Suprapubic skin (tissue), 4 donors: ENCODE measurements at regions not wholly inside any gene's neighbourhood (a gene's known extent, or its start where the extent isn't known, plus 50 kb on each side); places are given as distances from the start of the nearest gene placed in this dataset.

Experiments used
- DNase-seq, 2 donors: peaks; one replicate each; pipeline ENCODE4 v3.0.0-alpha.2; 2019; ENCODE audit warnings: low spot score in 2 of 2
- H3K27ac ChIP-seq: fragments of 200-600 bp; sonication (generic); one replicate; pipeline ENCODE4 v1.5.1; 2019
- H3K27me3 ChIP-seq: fragments of 200-600 bp; sonication (generic); one replicate; pipeline ENCODE4 v1.5.1; 2019
- H3K36me3 ChIP-seq: fragments of 200-600 bp; sonication (generic); one replicate; pipeline ENCODE4 v1.5.1; 2019
- H3K4me1 ChIP-seq: fragments of 200-600 bp; sonication (generic); one replicate; pipeline ENCODE4 v1.5.1; 2019
- H3K4me3 ChIP-seq: fragments of 200-600 bp; sonication (generic); one replicate; pipeline ENCODE4 v1.5.1; 2019; ENCODE audit warnings: mild to moderate bottlenecking
- H3K9me3 ChIP-seq: fragments of 200-600 bp; sonication (generic); one replicate; pipeline ENCODE4 v1.5.1; 2019
- EP300 ChIP-seq: sonication (generic); formaldehyde crosslinking; IDR thresholded peaks from one replicate; pipeline ENCODE4 v1.6.1; 2017; ENCODE audit warnings: antibody characterized with exemption
- POLR2A ChIP-seq, 2 donors: fragments of 450-650 bp; IDR thresholded peaks; one replicate each; pipeline ENCODE4 v1.6.1; 2017; ENCODE audit warnings: antibody characterized with exemption in 2 of 2, mild to moderate bottlenecking in 2 of 2, moderate library complexity in 2 of 2
- POLR2AphosphoS5 ChIP-seq, 3 donors: sonication (generic); formaldehyde crosslinking; IDR thresholded peaks; one replicate each; pipeline ENCODE4 v1.6.1; 2017; ENCODE audit warnings: antibody characterized with exemption in 3 of 3
- WGBS: methylation state at CpG from one replicate; pipeline ENCODE4 v1.1.5; 2018; 5-methylcytosine and 5-hydroxymethylcytosine counted together
- TF ChIP-seq, protein P1 (sequence below), 2 donors: fragments of 200-600 bp in 1 of 2; fragments of 450-650 bp in 1 of 2; sonication (generic) in 1 of 2; IDR thresholded peaks; one replicate each; pipeline ENCODE4 v1.5.1; 2016 to 2019; ENCODE audit warnings: antibody characterized with exemption in 2 of 2, mild to moderate bottlenecking in 1 of 2, moderate library complexity in 1 of 2

GRCh38 chr9:96025995-96026602, 150.6 kb downstream of the ERCC6L2 start:
- Histone ChIP-seq H3K36me3 (no peaks in the 10 kb centered on the region), H3K27ac (no peak overlapping the region), H3K9me3 (no peaks in the 10 kb centered on the region), H3K4me1 (peaks cover 29% of the 10 kb centered on the region), H3K27me3 (peaks cover 37% of the 10 kb centered on the region), H3K4me3 (no peak overlapping the region)
- no peak for DNase-seq
- no peak for TF ChIP-seq POLR2AphosphoS5 (IDR thresholded peaks at IDR 0.05)
- no peak for TF ChIP-seq POLR2A (IDR thresholded peaks at IDR 0.05)
- TF ChIP-seq, protein P1, sequence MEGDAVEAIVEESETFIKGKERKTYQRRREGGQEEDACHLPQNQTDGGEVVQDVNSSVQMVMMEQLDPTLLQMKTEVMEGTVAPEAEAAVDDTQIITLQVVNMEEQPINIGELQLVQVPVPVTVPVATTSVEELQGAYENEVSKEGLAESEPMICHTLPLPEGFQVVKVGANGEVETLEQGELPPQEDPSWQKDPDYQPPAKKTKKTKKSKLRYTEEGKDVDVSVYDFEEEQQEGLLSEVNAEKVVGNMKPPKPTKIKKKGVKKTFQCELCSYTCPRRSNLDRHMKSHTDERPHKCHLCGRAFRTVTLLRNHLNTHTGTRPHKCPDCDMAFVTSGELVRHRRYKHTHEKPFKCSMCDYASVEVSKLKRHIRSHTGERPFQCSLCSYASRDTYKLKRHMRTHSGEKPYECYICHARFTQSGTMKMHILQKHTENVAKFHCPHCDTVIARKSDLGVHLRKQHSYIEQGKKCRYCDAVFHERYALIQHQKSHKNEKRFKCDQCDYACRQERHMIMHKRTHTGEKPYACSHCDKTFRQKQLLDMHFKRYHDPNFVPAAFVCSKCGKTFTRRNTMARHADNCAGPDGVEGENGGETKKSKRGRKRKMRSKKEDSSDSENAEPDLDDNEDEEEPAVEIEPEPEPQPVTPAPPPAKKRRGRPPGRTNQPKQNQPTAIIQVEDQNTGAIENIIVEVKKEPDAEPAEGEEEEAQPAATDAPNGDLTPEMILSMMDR (IDR thresholded peaks at IDR 0.05) = no peak
- no peak for TF ChIP-seq EP300
- WGBS = 73% methylated on average over 20 of the region's 36 CpGs

- Histone ChIP-seq H3K27me3 (peaks cover 37% of the 10 kb centered on the region), H3K36me3 (no peaks in the 10 kb centered on the region), H3K9me3 (no peaks in the 10 kb centered on the region), H3K27ac (no peak overlapping the region), H3K4me1 (peaks cover 33% of the 10 kb centered on the region), H3K4me3 (no peak overlapping the region)
- no peak for DNase-seq
- 86% methylated on average over 5 of the region's 5 CpGs for WGBS
- TF ChIP-seq EP300 (no peak), POLR2A (IDR thresholded peaks at IDR 0.05) (no peak), POLR2AphosphoS5 (IDR thresholded peaks at IDR 0.05) (no peak)
- TF ChIP-seq, protein P1 (IDR thresholded peaks at IDR 0.05) = no peak
These were observed 148.0 kb downstream of the ERCC6L2 start for GRCh38 chr9:96023486-96023885.

GRCh38 chr9:96022445-96023051, 147.1 kb downstream of the ERCC6L2 start:
- Histone ChIP-seq H3K27ac (no peak overlapping the region), H3K9me3 (no peaks in the 10 kb centered on the region), H3K36me3 (no peaks in the 10 kb centered on the region), H3K4me3 (peak overlapping the region; percentile 58), H3K4me1 (peaks cover 33% of the 10 kb centered on the region), H3K27me3 (peaks cover 31% of the 10 kb centered on the region)
- TF ChIP-seq POLR2A (IDR thresholded peaks at IDR 0.05) (no peak), EP300 (no peak), POLR2AphosphoS5 (IDR thresholded peaks at IDR 0.05) (no peak)
- TF ChIP-seq, protein P1 (IDR thresholded peaks at IDR 0.05) = no peak
- DNase-seq = no peak
- WGBS = 36% methylated on average over 13 of the region's 26 CpGs

- Histone ChIP-seq H3K36me3 (peaks cover 4% of the 10 kb centered on the region), H3K4me3 (peak overlapping the region; percentile 58), H3K9me3 (no peaks in the 10 kb centered on the region), H3K27ac (peak overlapping the region; percentile 44), H3K27me3 (peaks cover 24% of the 10 kb centered on the region), H3K4me1 (peaks cover 26% of the 10 kb centered on the region)
- TF ChIP-seq POLR2A (IDR thresholded peaks at IDR 0.05) (no peak), EP300 (no peak)
- TF ChIP-seq, protein P1 (IDR thresholded peaks at IDR 0.05) = no peak
- WGBS = 4% methylated on average over 26 of the region's 75 CpGs
- no peak for DNase-seq
These were observed 146.3 kb downstream of the ERCC6L2 start for GRCh38 chr9:96021551-96022444.
